OCI-LY3 (cell line): ENCODE measurements at regions not wholly inside any gene's neighbourhood (a gene's known extent, or its start where the extent isn't known, plus 50 kb on each side); places are given as distances from the start of the nearest gene placed in this dataset.

Source experiments
- CTCF ChIP-seq: fragments of 200-600, 300-600 bp; sonication (generic); IDR thresholded peaks from 2 replicates; pipeline ENCODE4 v1.5.1; 2014; ENCODE audit warnings: antibody characterized with exemption, low read length, low read depth
- EZH2phosphoT487 ChIP-seq: fragments of 200-600 bp; shearing (Covaris generic); IDR thresholded peaks from 2 replicates; pipeline ENCODE4 v1.6.1; 2018; ENCODE audit warnings: antibody characterized with exemption, mixed run types, low read depth

GRCh38 chr12:65665817-65666216 is 158.5 kb upstream of the HMGA2 start:
- TF ChIP-seq EZH2phosphoT487 (no peak), CTCF (no peak)
